Neural cell (in vitro differentiated cells): ENCODE measurements at regions not wholly inside any gene's neighbourhood (a gene's known extent, or its start where the extent isn't known, plus 50 kb on each side); places are given as distances from the start of the nearest gene placed in this dataset.

ENCODE experiments used
- H2AFZ ChIP-seq: fragments of 200-600, 300-800 bp; sonication (generic), shearing (Covaris generic); 2 replicates; pipeline ENCODE4 v1.6.0; 2014; ENCODE audit warnings: low read depth, mild to moderate bottlenecking, antibody characterized with exemption, low read length, moderate library complexity
- H3F3A ChIP-seq: fragments of 200-600 bp; shearing (Covaris generic); 2 replicates; pipeline ENCODE4 v1.6.1; 2016; ENCODE audit warnings: mild to moderate bottlenecking, moderate library complexity, mixed read lengths, antibody characterized with exemption, low read length; ENCODE audit not compliant: insufficient read depth, poor library complexity, severe bottlenecking
- H3K27ac ChIP-seq: fragments of 200-600, 300-800 bp; sonication (generic), shearing (Covaris generic); 2 replicates; pipeline ENCODE4 v1.5.1; 2014; ENCODE audit warnings: mild to moderate bottlenecking, low read length, moderate library complexity
- H3K27me3 ChIP-seq: fragments of 300-800, 200-600 bp; sonication (generic), shearing (Covaris generic); 2 replicates; pipeline ENCODE4 v1.6.0; 2014; ENCODE audit warnings: mild to moderate bottlenecking, low read depth, low read length, moderate library complexity; ENCODE audit not compliant: insufficient read depth
- H3K36me3 ChIP-seq: fragments of 300-800, 200-600 bp; sonication (generic), shearing (Covaris generic); 2 replicates; pipeline ENCODE4 v1.5.1; 2014; ENCODE audit warnings: mild to moderate bottlenecking, antibody characterized with exemption, low read length, moderate library complexity; ENCODE audit not compliant: insufficient read depth
- H3K4me2 ChIP-seq: fragments of 300-800, 200-600 bp; sonication (generic), shearing (Covaris generic); 2 replicates; pipeline ENCODE4 v1.6.0; 2014; ENCODE audit warnings: mild to moderate bottlenecking, low read length
- H3K4me3 ChIP-seq: fragments of 300-800, 200-600 bp; sonication (generic), shearing (Covaris generic); 2 replicates; pipeline ENCODE4 v1.5.1; 2014; ENCODE audit warnings: mild to moderate bottlenecking, low read length, moderate library complexity
- H3K79me2 ChIP-seq: fragments of 200-600 bp; shearing (Covaris generic); replicated peaks from 2 replicates; pipeline ENCODE4 v1.6.0; 2014; ENCODE audit warnings: mild to moderate bottlenecking, low read length, moderate library complexity; ENCODE audit not compliant: insufficient read depth
- H3K9ac ChIP-seq: fragments of 300-800, 200-600 bp; sonication (generic), shearing (Covaris generic); 2 replicates; pipeline ENCODE4 v1.6.1; 2016; ENCODE audit warnings: mild to moderate bottlenecking, low read length, mixed read lengths
- H3K9me2 ChIP-seq: fragments of 200-600 bp; shearing (Covaris generic); 2 replicates; pipeline ENCODE4 v1.6.1; 2016; ENCODE audit warnings: mild to moderate bottlenecking, low read length, mixed read lengths; ENCODE audit not compliant: insufficient read depth
- H3K9me3 ChIP-seq: fragments of 200-600, 300-800 bp; sonication (generic), shearing (Covaris generic); 2 replicates; pipeline ENCODE4 v1.6.1; 2016; ENCODE audit warnings: mild to moderate bottlenecking, mixed run types, low read length, moderate library complexity, mixed read lengths
- H4K20me1 ChIP-seq: fragments of 200-600 bp; shearing (Covaris generic); 2 replicates; pipeline ENCODE4 v1.6.1; 2016; ENCODE audit warnings: mild to moderate bottlenecking, mixed run types; ENCODE audit not compliant: insufficient read depth
- CTCF ChIP-seq: fragments of 450-650 bp; IDR thresholded peaks from 2 replicates; pipeline ENCODE4 v1.5.1; 2014; ENCODE audit warnings: antibody characterized with exemption, mild to moderate bottlenecking, moderate library complexity; ENCODE audit not compliant: poor library complexity, severe bottlenecking
- EP300 ChIP-seq: fragments of 450-650 bp; conservative IDR thresholded peaks from 2 replicates; pipeline ENCODE4 v1.6.1; 2014; ENCODE audit warnings: antibody characterized with exemption, mild to moderate bottlenecking, moderate library complexity; ENCODE audit not compliant: poor library complexity, severe bottlenecking
- EZH2 ChIP-seq: fragments of 200-600, 300-800 bp; shearing (Covaris generic), sonication (generic); IDR thresholded peaks from 2 replicates; pipeline ENCODE4 v1.6.1; 2014; ENCODE audit warnings: antibody characterized with exemption, low read length, borderline replicate concordance, mild to moderate bottlenecking; ENCODE audit not compliant: insufficient read depth, poor library complexity, severe bottlenecking
- MXI1 ChIP-seq: fragments of 450-650 bp; conservative IDR thresholded peaks from 2 replicates; pipeline ENCODE4 v1.6.1; 2014; ENCODE audit warnings: antibody characterized with exemption, mild to moderate bottlenecking; ENCODE audit not compliant: poor library complexity, severe bottlenecking
- POLR2AphosphoS5 ChIP-seq: IDR thresholded peaks from 2 replicates; pipeline ENCODE4 v1.6.1; 2012
- RAD21 ChIP-seq: fragments of 450-650 bp; conservative IDR thresholded peaks from 2 replicates; pipeline ENCODE4 v1.6.1; 2014; ENCODE audit warnings: antibody characterized with exemption, mild to moderate bottlenecking, moderate library complexity
- REST ChIP-seq: IDR thresholded peaks from 2 replicates; pipeline ENCODE4 v1.6.1; 2012; ENCODE audit warnings: borderline replicate concordance
- SMC3 ChIP-seq: fragments of 450-650 bp; conservative IDR thresholded peaks from 2 replicates; pipeline ENCODE4 v1.6.1; 2014; ENCODE audit warnings: antibody characterized with exemption, mild to moderate bottlenecking, moderate library complexity; ENCODE audit not compliant: poor library complexity
- TAF1 ChIP-seq: IDR thresholded peaks from 2 replicates; pipeline ENCODE4 v1.6.1; 2012; ENCODE audit warnings: low read depth

- Histone ChIP-seq H3K36me3 (no peaks in the 10 kb centered on the region), H3K79me2 (no peaks in the 10 kb centered on the region), H3K9me2 (no peaks in the 10 kb centered on the region), H3F3A (no peaks in the 10 kb centered on the region), H4K20me1 (no peaks in the 10 kb centered on the region), H2AFZ (no peak overlapping the region), H3K27ac (no peak overlapping the region), H3K9ac (no peak overlapping the region), H3K9me3 (no peaks in the 10 kb centered on the region), H3K4me2 (no peak overlapping the region), H3K4me3 (no peak overlapping the region), H3K27me3 (no peaks in the 10 kb centered on the region)
- TF ChIP-seq MXI1, result no peak
- TF ChIP-seq RAD21, result no peak
- TF ChIP-seq EP300, result no peak
- no peak for TF ChIP-seq CTCF
- no peak for TF ChIP-seq POLR2AphosphoS5
- TF ChIP-seq EZH2, result no peak
- no peak for TF ChIP-seq REST
- TF ChIP-seq SMC3, result no peak
- TF ChIP-seq TAF1, result no peak
These were observed 735.9 kb downstream of the NCAM2 start for GRCh38 chr21:21734088-21734487.

- Histone ChIP-seq H3K9me3 (no peaks in the 10 kb centered on the region), H3K9ac (no peak overlapping the region), H3K36me3 (no peaks in the 10 kb centered on the region), H4K20me1 (no peaks in the 10 kb centered on the region), H3K4me3 (no peak overlapping the region), H3K9me2 (no peaks in the 10 kb centered on the region), H3K4me2 (no peak overlapping the region), H3K79me2 (no peaks in the 10 kb centered on the region), H2AFZ (no peak overlapping the region), H3K27ac (no peak overlapping the region), H3F3A (no peaks in the 10 kb centered on the region), H3K27me3 (no peaks in the 10 kb centered on the region)
- TF ChIP-seq EZH2 (no peak), RAD21 (no peak), POLR2AphosphoS5 (no peak), TAF1 (no peak), REST (no peak), CTCF (no peak), MXI1 (no peak), SMC3 (no peak), EP300 (no peak)
These were observed 739.0 kb downstream of the NCAM2 start for GRCh38 chr21:21737186-21737585.
